Panc1 (cell line): ENCODE measurements at regions not wholly inside any gene's neighbourhood (a gene's known extent, or its start where the extent isn't known, plus 50 kb on each side); places are given as distances from the start of the nearest gene placed in this dataset.

ENCODE experiments used
- ATAC-seq: fragments of 200-7000 bp; cut with Tn5 transposase; 2 replicates; pipeline ENCODE4 v1.9.1; 2020; ENCODE audit warnings: mild to moderate bottlenecking, moderate library complexity
- BruUV-seq: library from RNA; stranded (reverse); fragments of 400-500 nt; replicated peaks from 2 replicates; lab custom pipeline; 2021; lab: Mats Ljungman, UMichigan
- CTCF ChIA-PET: fragments of 300-600 bp; sonication (Branson Sonifier 250); formaldehyde crosslinking; loops from one replicate; lab custom pipeline; 2022; ENCODE audit warnings: antibody characterized with exemption; lab: Charles Lee
- POLR2A ChIA-PET: fragments of 300-600 bp; sonication (Branson Sonifier 250); formaldehyde crosslinking; loops from one replicate; lab custom pipeline; 2022; ENCODE audit warnings: antibody characterized with exemption; lab: Charles Lee
- DNase-seq: peaks from one replicate; pipeline ENCODE4 v3.0.0-alpha.2; 2010; ENCODE audit warnings: low read depth, low spot score
- H3K27ac ChIP-seq: 2 replicates; pipeline ENCODE4 v1.5.1; 2011; ENCODE audit warnings: mild to moderate bottlenecking, low read length, inconsistent platforms
- H3K27me3 ChIP-seq: fragments of 200-500 bp; sonication (Bioruptor generic); 2 replicates; pipeline ENCODE4 v1.6.0; 2014; ENCODE audit warnings: low read length, inconsistent platforms; ENCODE audit not compliant: control insufficient read depth, insufficient read depth
- H3K36me3 ChIP-seq: fragments of 200-500 bp; sonication (Bioruptor generic); 2 replicates; pipeline ENCODE4 v1.5.1; 2014; ENCODE audit warnings: inconsistent platforms, mild to moderate bottlenecking, low read length, moderate library complexity; ENCODE audit not compliant: control insufficient read depth, insufficient read depth
- H3K4me1 ChIP-seq: 2 replicates; pipeline ENCODE4 v1.5.1; 2011; ENCODE audit warnings: inconsistent platforms, mild to moderate bottlenecking, low read length, moderate library complexity; ENCODE audit not compliant: control insufficient read depth, insufficient read depth
- H3K4me3 ChIP-seq, 2 experiments: 2 replicates each; pipeline ENCODE4 v1.5.1; 2011 to 2012; ENCODE audit warnings: low read depth in 2 of 2, low read length in 2 of 2, mild to moderate bottlenecking in 2 of 2, inconsistent platforms in 1 of 2, moderate library complexity in 1 of 2
- H3K9me3 ChIP-seq: fragments of 200-500 bp; sonication (Bioruptor generic); 2 replicates; pipeline ENCODE4 v1.5.1; 2014; ENCODE audit warnings: low read depth, mild to moderate bottlenecking, inconsistent platforms, low read length, moderate library complexity; ENCODE audit not compliant: control insufficient read depth, insufficient read depth
- POLR2AphosphoS5 ChIP-seq: IDR thresholded peaks from 2 replicates; pipeline ENCODE4 v1.6.1; 2012; ENCODE audit warnings: mild to moderate bottlenecking, low read depth, low read length, moderate library complexity
- SIN3A ChIP-seq: IDR thresholded peaks from 2 replicates; pipeline ENCODE4 v1.6.1; 2012; ENCODE audit warnings: low read depth, mild to moderate bottlenecking, low read length, moderate library complexity, borderline replicate concordance; ENCODE audit not compliant: insufficient read depth
- TCF7L2 ChIP-seq: IDR thresholded peaks from 2 replicates; pipeline ENCODE4 v1.6.1; 2011; ENCODE audit warnings: mild to moderate bottlenecking, low read depth, low read length, inconsistent platforms
- in situ Hi-C: cut with HindIII; loops from 2 replicates; pipeline ENCODE4 v1.10.0; 2016; ENCODE audit warnings: low sequenced_read_pairs, low pct_unique_long_range_greater_than_20kb
- intact Hi-C: fragments of 100-400 bp; cut with micrococcal nuclease; formaldehyde crosslinking; loops from one replicate; pipeline ENCODE4 v1.10.0; 2022; ENCODE audit not compliant: unreplicated experiment
- TF ChIP-seq, protein P1 (sequence below): fragments of 450-650 bp; IDR thresholded peaks from 2 replicates; pipeline ENCODE4 v1.5.1; 2017; ENCODE audit warnings: mild to moderate bottlenecking
- TF ChIP-seq, protein P2 (sequence below), 2 experiments: IDR thresholded peaks; 2 replicates each; pipeline ENCODE4 v1.6.1; 2011 to 2012; ENCODE audit warnings: low read depth in 2 of 2, control low read depth in 1 of 2, low read length in 1 of 2, mild to moderate bottlenecking in 1 of 2, moderate library complexity in 1 of 2; ENCODE audit not compliant: insufficient read depth in 1 of 2

DNA sequence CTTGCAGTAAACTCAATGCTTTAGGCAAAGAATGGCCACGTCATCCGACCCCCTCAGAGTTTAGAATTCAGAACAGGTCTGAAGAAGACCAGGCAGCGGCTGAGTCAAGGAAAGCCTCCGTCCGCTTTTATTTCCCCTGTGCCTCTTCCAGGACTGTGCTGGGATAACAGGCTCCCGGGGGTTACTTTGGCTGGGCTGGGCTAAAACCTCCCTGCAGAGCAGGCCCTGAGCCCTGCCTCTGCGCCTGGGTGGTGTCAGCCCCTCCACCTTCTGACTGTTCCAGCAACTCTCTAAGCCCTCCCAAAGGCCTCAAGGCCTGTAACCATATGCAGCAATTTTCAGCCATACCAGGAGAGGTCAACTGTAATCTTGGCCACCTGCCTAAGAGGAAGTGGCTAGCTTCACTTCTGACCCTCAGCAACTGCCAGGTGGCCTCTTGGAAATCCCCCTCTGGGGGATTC is 166.5 kb downstream of the RPIA start:
- in situ Hi-C loops (no loop called here), intact Hi-C loops (no loop called here)
- Histone ChIP-seq H3K4me1 (no peaks in the 10 kb centered on the region; the same call in 1 of the 2 replicates), H3K27ac (no peak overlapping the region), H3K36me3 (no peaks in the 10 kb centered on the region), H3K27me3 (no peaks in the 10 kb centered on the region), H3K4me3 (no peak overlapping the region), H3K9me3 (no peaks in the 10 kb centered on the region)
- POLR2A ChIA-PET, result no interaction called here
- ATAC-seq (peak; percentile 74), DNase-seq (no peak)
- BruUV-seq, result no TSS peak
- TF ChIP-seq, protein P1, sequence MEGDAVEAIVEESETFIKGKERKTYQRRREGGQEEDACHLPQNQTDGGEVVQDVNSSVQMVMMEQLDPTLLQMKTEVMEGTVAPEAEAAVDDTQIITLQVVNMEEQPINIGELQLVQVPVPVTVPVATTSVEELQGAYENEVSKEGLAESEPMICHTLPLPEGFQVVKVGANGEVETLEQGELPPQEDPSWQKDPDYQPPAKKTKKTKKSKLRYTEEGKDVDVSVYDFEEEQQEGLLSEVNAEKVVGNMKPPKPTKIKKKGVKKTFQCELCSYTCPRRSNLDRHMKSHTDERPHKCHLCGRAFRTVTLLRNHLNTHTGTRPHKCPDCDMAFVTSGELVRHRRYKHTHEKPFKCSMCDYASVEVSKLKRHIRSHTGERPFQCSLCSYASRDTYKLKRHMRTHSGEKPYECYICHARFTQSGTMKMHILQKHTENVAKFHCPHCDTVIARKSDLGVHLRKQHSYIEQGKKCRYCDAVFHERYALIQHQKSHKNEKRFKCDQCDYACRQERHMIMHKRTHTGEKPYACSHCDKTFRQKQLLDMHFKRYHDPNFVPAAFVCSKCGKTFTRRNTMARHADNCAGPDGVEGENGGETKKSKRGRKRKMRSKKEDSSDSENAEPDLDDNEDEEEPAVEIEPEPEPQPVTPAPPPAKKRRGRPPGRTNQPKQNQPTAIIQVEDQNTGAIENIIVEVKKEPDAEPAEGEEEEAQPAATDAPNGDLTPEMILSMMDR, result no peak
- TF ChIP-seq POLR2AphosphoS5 (no peak), SIN3A (no peak), TCF7L2 (no peak)
- TF ChIP-seq, protein P2, sequence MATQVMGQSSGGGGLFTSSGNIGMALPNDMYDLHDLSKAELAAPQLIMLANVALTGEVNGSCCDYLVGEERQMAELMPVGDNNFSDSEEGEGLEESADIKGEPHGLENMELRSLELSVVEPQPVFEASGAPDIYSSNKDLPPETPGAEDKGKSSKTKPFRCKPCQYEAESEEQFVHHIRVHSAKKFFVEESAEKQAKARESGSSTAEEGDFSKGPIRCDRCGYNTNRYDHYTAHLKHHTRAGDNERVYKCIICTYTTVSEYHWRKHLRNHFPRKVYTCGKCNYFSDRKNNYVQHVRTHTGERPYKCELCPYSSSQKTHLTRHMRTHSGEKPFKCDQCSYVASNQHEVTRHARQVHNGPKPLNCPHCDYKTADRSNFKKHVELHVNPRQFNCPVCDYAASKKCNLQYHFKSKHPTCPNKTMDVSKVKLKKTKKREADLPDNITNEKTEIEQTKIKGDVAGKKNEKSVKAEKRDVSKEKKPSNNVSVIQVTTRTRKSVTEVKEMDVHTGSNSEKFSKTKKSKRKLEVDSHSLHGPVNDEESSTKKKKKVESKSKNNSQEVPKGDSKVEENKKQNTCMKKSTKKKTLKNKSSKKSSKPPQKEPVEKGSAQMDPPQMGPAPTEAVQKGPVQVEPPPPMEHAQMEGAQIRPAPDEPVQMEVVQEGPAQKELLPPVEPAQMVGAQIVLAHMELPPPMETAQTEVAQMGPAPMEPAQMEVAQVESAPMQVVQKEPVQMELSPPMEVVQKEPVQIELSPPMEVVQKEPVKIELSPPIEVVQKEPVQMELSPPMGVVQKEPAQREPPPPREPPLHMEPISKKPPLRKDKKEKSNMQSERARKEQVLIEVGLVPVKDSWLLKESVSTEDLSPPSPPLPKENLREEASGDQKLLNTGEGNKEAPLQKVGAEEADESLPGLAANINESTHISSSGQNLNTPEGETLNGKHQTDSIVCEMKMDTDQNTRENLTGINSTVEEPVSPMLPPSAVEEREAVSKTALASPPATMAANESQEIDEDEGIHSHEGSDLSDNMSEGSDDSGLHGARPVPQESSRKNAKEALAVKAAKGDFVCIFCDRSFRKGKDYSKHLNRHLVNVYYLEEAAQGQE (IDR thresholded peaks at IDR 0.05; ENCODE audit: insufficient read depth in 1 of 2, low read depth in 2 of 2, low read length in 1 of 2), result no peak
- CTCF ChIA-PET, result no interaction called here

DNA sequence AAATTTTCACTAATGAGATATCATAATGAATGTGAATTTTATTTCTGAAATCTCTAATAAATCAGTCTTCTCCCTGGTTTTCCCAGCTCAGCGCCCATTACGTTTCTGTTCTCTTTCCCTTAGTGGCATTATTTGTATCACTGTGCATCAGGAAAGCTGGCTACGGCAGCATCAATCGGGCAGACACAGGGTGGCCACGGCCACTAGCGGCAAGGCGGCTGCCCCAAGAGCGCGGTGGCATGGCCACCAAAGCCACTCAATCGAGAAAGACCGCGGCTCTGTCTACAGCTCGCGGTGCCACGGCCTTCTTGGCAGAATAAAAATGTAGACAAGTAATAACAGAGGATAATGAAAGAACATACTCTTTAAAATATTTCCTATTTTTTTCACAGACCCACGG is 168.0 kb downstream of the RPIA start:
- CTCF ChIA-PET, result interaction anchor here (0.6 kb wide), 2 partner anchors 28 to 296 kb away, joined by 3 to 4 read pairs; no protein-coding TSS in a partner anchor
- Histone ChIP-seq H3K4me3 (no peak overlapping the region), H3K9me3 (no peaks in the 10 kb centered on the region), H3K27me3 (peaks cover 3% of the 10 kb centered on the region; the same call in 1 of the 2 replicates), H3K36me3 (no peaks in the 10 kb centered on the region), H3K27ac (no peak overlapping the region), H3K4me1 (no peaks in the 10 kb centered on the region; the same call in 1 of the 2 replicates)
- TF ChIP-seq TCF7L2, result no peak
- no peak for TF ChIP-seq SIN3A
- TF ChIP-seq POLR2AphosphoS5, result no peak
- TF ChIP-seq, protein P2 (IDR thresholded peaks at IDR 0.05; ENCODE audit: insufficient read depth in 1 of 2, low read depth in 2 of 2, low read length in 1 of 2), result no peak
- TF ChIP-seq, protein P1, result no peak
- no peak for ATAC-seq
- BruUV-seq, result no TSS peak
- in situ Hi-C loops, result no loop called here
- POLR2A ChIA-PET, result no interaction called here
- intact Hi-C loops, result no loop called here
- no peak for DNase-seq
